ENCODE measurements at regions not wholly inside any gene's neighbourhood (a gene's known extent, or its start where the extent isn't known, plus 50 kb on each side); places are given as distances from the start of the nearest gene placed in this dataset.

DNA sequence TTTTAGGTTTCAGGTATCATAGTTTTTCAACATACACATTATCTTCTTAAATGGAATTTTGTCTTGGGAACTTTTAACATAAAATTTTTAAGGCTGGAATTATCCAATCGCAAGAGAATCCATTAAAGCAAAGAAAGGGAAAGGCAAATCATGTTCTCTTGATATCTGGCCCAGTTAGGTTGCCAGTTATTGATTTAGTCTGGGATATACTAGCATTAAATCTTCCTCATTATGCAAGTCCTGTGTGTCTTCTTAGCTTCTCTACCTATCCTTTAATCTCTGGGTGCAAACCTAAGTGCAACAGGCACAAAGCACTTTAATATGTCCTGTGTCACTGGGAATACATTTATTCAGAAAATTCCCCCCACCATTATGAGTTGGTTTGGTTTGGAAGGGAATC, 75.4 kb upstream of the CNTLN start:
- DNase-seq (ENCODE audit: low read depth): no peak
- no peak for TF ChIP-seq POLR2A (IDR thresholded peaks at IDR 0.05; ENCODE audit: extremely low read depth, insufficient read length)
- TF ChIP-seq MAX (IDR thresholded peaks at IDR 0.05; ENCODE audit: low read depth, low read length): no peak
- TF ChIP-seq CTCF (IDR thresholded peaks at IDR 0.05; ENCODE audit: low read depth, low read length): no peak
- TF ChIP-seq MYC (IDR thresholded peaks at IDR 0.05; ENCODE audit: low read depth, low read length): no peak
- H3K4me3 ChIP-seq (ENCODE audit: low read depth, low read length): no peak overlapping the region

GRCh38 chr9:17057729-17058128, 77.1 kb upstream of the CNTLN start:
- H3K4me3 ChIP-seq (ENCODE audit: low read depth, low read length): no peak overlapping the region
- no peak for DNase-seq (ENCODE audit: low read depth)
- no peak for TF ChIP-seq MAX (IDR thresholded peaks at IDR 0.05; ENCODE audit: low read depth, low read length)
- TF ChIP-seq CTCF (IDR thresholded peaks at IDR 0.05; ENCODE audit: low read depth, low read length): no peak
- no peak for TF ChIP-seq MYC (IDR thresholded peaks at IDR 0.05; ENCODE audit: low read depth, low read length)
- no peak for TF ChIP-seq POLR2A (IDR thresholded peaks at IDR 0.05; ENCODE audit: extremely low read depth, insufficient read length)

DNA sequence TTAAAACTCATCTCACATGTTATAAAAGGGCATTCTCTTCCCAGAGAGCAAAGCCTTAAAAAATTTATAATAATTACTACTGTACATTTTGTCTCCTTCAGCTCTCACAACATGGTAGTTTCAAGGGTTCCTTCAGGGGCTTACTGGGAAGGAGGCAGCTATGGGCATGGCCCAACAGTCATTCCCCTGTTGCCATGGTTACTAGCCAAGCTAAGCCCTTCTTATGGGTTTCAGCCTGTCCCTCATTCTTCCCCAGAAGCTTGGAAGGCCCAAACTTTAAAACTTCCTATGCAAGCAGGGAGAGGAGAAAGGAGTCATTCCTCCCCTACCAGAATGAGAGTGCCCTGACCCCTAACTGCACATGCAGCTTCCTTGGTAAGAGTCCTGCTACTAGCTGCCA, 82.2 kb upstream of the CNTLN start:
- no peak for TF ChIP-seq MYC (IDR thresholded peaks at IDR 0.05; ENCODE audit: low read depth, low read length)
- no peak for TF ChIP-seq POLR2A (IDR thresholded peaks at IDR 0.05; ENCODE audit: extremely low read depth, insufficient read length)
- TF ChIP-seq CTCF (IDR thresholded peaks at IDR 0.05; ENCODE audit: low read depth, low read length): no peak
- TF ChIP-seq MAX (IDR thresholded peaks at IDR 0.05; ENCODE audit: low read depth, low read length): no peak
- no peak overlapping the region for H3K4me3 ChIP-seq (ENCODE audit: low read depth, low read length)
- peak; percentile 35 for DNase-seq (ENCODE audit: low read depth)

DNA sequence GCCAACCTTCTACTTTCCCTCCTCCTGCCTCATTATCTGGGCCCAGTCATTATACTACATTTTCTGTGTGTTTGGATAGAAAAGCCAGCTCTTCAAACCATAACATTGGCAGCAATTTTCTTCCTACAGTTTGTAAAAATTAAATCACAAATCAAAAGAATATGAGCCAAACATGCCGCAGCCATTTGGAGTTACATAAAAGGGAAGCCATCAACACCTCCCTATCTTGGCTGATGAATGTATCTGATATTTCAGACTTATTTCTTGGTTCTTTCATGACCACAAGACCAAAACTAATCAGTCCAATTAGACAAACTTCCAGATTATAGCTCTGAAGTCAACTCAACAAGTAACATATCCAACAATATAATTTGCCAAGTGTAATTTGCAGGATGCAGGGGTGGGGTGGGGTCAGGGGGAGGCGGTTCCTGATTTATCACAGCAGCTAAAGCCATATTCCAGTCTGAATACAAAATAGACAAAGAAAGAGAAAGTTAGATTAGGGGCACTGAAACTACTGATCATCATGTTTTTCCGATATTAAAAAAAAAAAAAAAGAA, 89.4 kb upstream of the CNTLN start:
- no peak for TF ChIP-seq CTCF (IDR thresholded peaks at IDR 0.05; ENCODE audit: low read depth, low read length)
- no peak for TF ChIP-seq MYC (IDR thresholded peaks at IDR 0.05; ENCODE audit: low read depth, low read length)
- no peak for TF ChIP-seq POLR2A (IDR thresholded peaks at IDR 0.05; ENCODE audit: extremely low read depth, insufficient read length)
- TF ChIP-seq MAX (IDR thresholded peaks at IDR 0.05; ENCODE audit: low read depth, low read length): no peak
- no peak for DNase-seq (ENCODE audit: low read depth)
- H3K4me3 ChIP-seq (ENCODE audit: low read depth, low read length): no peak overlapping the region

GRCh38 chr9:17031546-17031945, 103.3 kb upstream of the CNTLN start:
- TF ChIP-seq POLR2A (IDR thresholded peaks at IDR 0.05; ENCODE audit: extremely low read depth, insufficient read length): no peak
- TF ChIP-seq MYC (IDR thresholded peaks at IDR 0.05; ENCODE audit: low read depth, low read length): no peak
- TF ChIP-seq MAX (IDR thresholded peaks at IDR 0.05; ENCODE audit: low read depth, low read length): no peak
- TF ChIP-seq CTCF (IDR thresholded peaks at IDR 0.05; ENCODE audit: low read depth, low read length): no peak
- H3K4me3 ChIP-seq (ENCODE audit: low read depth, low read length): no peak overlapping the region

More at GRCh38 chr9:17031546-17031945, 103.3 kb upstream of the CNTLN start:
- no peak for DNase-seq (ENCODE audit: low read depth)
